ENCODE measurements at regions not wholly inside any gene's neighbourhood (a gene's known extent, or its start where the extent isn't known, plus 50 kb on each side); places are given as distances from the start of the nearest gene placed in this dataset.
A peak's percentile ranks its signal among the peaks of the same experiment; 100 is the strongest.

DNA sequence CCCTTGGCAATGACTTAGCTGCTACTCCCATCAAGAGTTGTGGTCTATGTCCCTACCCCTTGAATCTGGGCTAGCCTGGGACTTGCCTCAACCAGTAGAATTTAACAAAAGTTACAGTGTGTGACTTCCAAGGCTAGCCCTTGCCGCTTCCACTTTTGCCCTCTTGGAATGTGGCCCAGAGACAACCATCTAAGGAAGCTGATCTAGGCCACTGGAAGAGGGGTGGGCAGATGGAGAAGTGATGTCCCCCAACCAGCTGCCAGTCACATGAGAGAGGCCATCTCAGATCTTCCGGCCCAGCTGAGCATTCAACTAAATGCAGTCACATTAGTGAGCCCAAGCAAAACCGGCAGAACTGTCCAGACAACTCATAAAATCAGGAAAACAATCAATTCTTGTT, 115.1 kb downstream of the TOMM20 start:
- TF ChIP-seq SIN3A (IDR thresholded peaks at IDR 0.05; ENCODE audit: borderline replicate concordance, insufficient read depth, low read depth, low read length) (no peak), POLR2AphosphoS5 (IDR thresholded peaks at IDR 0.05; ENCODE audit: low read depth, low read length) (no peak), TCF7L2 (IDR thresholded peaks at IDR 0.05; ENCODE audit: low read depth, low read length) (no peak)
- TF ChIP-seq, protein P1, sequence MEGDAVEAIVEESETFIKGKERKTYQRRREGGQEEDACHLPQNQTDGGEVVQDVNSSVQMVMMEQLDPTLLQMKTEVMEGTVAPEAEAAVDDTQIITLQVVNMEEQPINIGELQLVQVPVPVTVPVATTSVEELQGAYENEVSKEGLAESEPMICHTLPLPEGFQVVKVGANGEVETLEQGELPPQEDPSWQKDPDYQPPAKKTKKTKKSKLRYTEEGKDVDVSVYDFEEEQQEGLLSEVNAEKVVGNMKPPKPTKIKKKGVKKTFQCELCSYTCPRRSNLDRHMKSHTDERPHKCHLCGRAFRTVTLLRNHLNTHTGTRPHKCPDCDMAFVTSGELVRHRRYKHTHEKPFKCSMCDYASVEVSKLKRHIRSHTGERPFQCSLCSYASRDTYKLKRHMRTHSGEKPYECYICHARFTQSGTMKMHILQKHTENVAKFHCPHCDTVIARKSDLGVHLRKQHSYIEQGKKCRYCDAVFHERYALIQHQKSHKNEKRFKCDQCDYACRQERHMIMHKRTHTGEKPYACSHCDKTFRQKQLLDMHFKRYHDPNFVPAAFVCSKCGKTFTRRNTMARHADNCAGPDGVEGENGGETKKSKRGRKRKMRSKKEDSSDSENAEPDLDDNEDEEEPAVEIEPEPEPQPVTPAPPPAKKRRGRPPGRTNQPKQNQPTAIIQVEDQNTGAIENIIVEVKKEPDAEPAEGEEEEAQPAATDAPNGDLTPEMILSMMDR (IDR thresholded peaks at IDR 0.05), result no peak
- TF ChIP-seq, protein P2, sequence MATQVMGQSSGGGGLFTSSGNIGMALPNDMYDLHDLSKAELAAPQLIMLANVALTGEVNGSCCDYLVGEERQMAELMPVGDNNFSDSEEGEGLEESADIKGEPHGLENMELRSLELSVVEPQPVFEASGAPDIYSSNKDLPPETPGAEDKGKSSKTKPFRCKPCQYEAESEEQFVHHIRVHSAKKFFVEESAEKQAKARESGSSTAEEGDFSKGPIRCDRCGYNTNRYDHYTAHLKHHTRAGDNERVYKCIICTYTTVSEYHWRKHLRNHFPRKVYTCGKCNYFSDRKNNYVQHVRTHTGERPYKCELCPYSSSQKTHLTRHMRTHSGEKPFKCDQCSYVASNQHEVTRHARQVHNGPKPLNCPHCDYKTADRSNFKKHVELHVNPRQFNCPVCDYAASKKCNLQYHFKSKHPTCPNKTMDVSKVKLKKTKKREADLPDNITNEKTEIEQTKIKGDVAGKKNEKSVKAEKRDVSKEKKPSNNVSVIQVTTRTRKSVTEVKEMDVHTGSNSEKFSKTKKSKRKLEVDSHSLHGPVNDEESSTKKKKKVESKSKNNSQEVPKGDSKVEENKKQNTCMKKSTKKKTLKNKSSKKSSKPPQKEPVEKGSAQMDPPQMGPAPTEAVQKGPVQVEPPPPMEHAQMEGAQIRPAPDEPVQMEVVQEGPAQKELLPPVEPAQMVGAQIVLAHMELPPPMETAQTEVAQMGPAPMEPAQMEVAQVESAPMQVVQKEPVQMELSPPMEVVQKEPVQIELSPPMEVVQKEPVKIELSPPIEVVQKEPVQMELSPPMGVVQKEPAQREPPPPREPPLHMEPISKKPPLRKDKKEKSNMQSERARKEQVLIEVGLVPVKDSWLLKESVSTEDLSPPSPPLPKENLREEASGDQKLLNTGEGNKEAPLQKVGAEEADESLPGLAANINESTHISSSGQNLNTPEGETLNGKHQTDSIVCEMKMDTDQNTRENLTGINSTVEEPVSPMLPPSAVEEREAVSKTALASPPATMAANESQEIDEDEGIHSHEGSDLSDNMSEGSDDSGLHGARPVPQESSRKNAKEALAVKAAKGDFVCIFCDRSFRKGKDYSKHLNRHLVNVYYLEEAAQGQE (IDR thresholded peaks at IDR 0.05; ENCODE audit: insufficient read depth in 1 of 2, low read depth in 2 of 2, low read length in 1 of 2), result no peak
- BruUV-seq (replicated peaks), result no TSS peak
- no peak for ATAC-seq
- Histone ChIP-seq H3K4me3 (ENCODE audit: low read depth in 2 of 2, low read length in 2 of 2) (no peak overlapping the region), H3K27me3 (ENCODE audit: control insufficient read depth, insufficient read depth, low read length) (no peaks in the 10 kb centered on the region), H3K27ac (ENCODE audit: low read length) (peak overlapping the region; percentile 74), H3K9me3 (ENCODE audit: control insufficient read depth, insufficient read depth, low read depth, low read length) (no peaks in the 10 kb centered on the region), H3K36me3 (ENCODE audit: control insufficient read depth, insufficient read depth, low read length) (no peaks in the 10 kb centered on the region), H3K4me1 (ENCODE audit: control insufficient read depth, insufficient read depth, low read length) (peaks cover 13% of the 10 kb centered on the region)
- DNase-seq (ENCODE audit: low read depth, low spot score), result no peak
- intact Hi-C loops (cut with micrococcal nuclease; ENCODE audit: unreplicated experiment), result no loop called here
- in situ Hi-C loops (cut with HindIII; ENCODE audit: low pct_unique_long_range_greater_than_20kb, low sequenced_read_pairs), result no loop called here
- ChIA-PET CTCF (no interaction called here), POLR2A (no interaction called here)

DNA sequence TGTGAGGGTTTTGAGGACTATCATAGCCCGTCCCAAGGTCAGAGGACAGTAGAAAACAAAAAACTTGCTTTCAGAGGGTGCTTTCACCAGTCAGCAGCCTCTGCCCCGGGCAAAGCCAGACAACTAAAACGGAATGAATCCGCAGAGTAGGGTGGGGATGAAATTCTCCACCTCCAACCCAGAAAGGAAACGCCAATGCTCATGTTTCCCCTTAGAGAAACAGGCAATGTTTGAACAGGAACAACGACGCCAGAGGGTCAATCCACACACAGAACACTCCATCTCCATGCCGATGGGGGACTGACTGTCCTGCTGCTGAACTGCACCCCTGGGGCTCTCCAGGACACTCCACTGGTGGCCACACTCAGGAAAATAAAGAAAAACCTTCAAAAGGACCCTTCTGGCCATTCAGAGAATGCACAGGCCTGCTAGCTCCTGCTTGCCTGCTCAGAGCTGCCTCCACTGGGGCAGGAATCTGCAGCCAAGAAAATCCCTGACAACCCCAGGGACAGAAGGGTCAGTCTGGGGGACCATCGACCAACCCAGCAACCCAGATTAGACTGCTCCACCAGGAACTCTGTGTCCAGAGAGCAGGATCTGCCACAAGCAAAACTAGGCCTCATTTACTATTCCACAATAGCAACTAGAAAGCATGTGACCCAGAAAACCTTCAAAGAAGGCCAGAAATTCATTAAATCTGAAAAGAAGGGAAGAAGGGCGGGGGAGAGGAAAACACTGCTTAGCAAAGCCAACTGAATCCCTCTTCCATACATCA, 116.0 kb downstream of the TOMM20 start:
- H3K4me1 ChIP-seq (ENCODE audit: control insufficient read depth, insufficient read depth, low read length), result peaks cover 5% of the 10 kb centered on the region
- DNase-seq (ENCODE audit: low read depth, low spot score), result no peak

More for the DNA sequence above, 116.0 kb downstream of the TOMM20 start:
- Histone ChIP-seq H3K36me3 (ENCODE audit: control insufficient read depth, insufficient read depth, low read length) (no peaks in the 10 kb centered on the region), H3K27me3 (ENCODE audit: control insufficient read depth, insufficient read depth, low read length) (no peaks in the 10 kb centered on the region), H3K27ac (ENCODE audit: low read length) (peak overlapping the region; percentile 74), H3K9me3 (ENCODE audit: control insufficient read depth, insufficient read depth, low read depth, low read length) (peaks cover 3% of the 10 kb centered on the region; the same call in 1 of the 2 replicates), H3K4me3 (ENCODE audit: low read depth in 2 of 2, low read length in 2 of 2) (no peak overlapping the region)
- intact Hi-C loops (cut with micrococcal nuclease; ENCODE audit: unreplicated experiment) (no loop called here), in situ Hi-C loops (cut with HindIII; ENCODE audit: low pct_unique_long_range_greater_than_20kb, low sequenced_read_pairs) (no loop called here)
- ATAC-seq, result no peak; the same call in 1 of the 2 replicates
- ChIA-PET POLR2A (no interaction called here), CTCF (no interaction called here)
- TF ChIP-seq SIN3A (IDR thresholded peaks at IDR 0.05; ENCODE audit: borderline replicate concordance, insufficient read depth, low read depth, low read length), result no peak
- TF ChIP-seq, protein P2 (IDR thresholded peaks at IDR 0.05; ENCODE audit: insufficient read depth in 1 of 2, low read depth in 2 of 2, low read length in 1 of 2), result no peak
- TF ChIP-seq TCF7L2 (IDR thresholded peaks at IDR 0.05; ENCODE audit: low read depth, low read length), result no peak
- TF ChIP-seq, protein P1 (IDR thresholded peaks at IDR 0.05), result no peak
- TF ChIP-seq POLR2AphosphoS5 (IDR thresholded peaks at IDR 0.05; ENCODE audit: low read depth, low read length), result no peak
- no TSS peak for BruUV-seq (replicated peaks)

Measured in Panc1 (cell line).